Vagina (tissue), 2 donors: ENCODE measurements at regions not wholly inside any gene's neighbourhood (a gene's known extent, or its start where the extent isn't known, plus 50 kb on each side); places are given as distances from the start of the nearest gene placed in this dataset.

ENCODE experiments used
- DNase-seq, 2 donors: peaks; one replicate each; pipeline ENCODE4 v3.0.0-alpha.2; 2017; ENCODE audit errors: extremely low spot score in 2 of 2
- H3K27ac ChIP-seq: fragments of 200-600 bp; sonication (generic); one replicate; pipeline ENCODE4 v1.5.1; 2019
- H3K27me3 ChIP-seq: fragments of 200-600 bp; sonication (generic); one replicate; pipeline ENCODE4 v1.5.1; 2019
- H3K36me3 ChIP-seq, 2 donors: fragments of 200-600 bp; sonication (generic); one replicate each; pipeline ENCODE4 v1.5.1; 2017 to 2019
- H3K4me1 ChIP-seq: fragments of 200-600 bp; sonication (generic); one replicate; pipeline ENCODE4 v1.5.1; 2019
- H3K4me3 ChIP-seq, 2 donors: fragments of 200-600 bp; sonication (generic); 1 replicate in 1 of 2; 2 replicates in 1 of 2; pipeline ENCODE4 v1.5.1; 2016 to 2019
- H3K9me3 ChIP-seq: fragments of 200-600 bp; sonication (generic); one replicate; pipeline ENCODE4 v1.5.1; 2019
- POLR2A ChIP-seq, 2 donors: fragments of 450-650 bp; IDR thresholded peaks; one replicate each; pipeline ENCODE4 v1.6.1; 2017; ENCODE audit warnings: antibody characterized with exemption in 2 of 2, mild to moderate bottlenecking in 2 of 2, moderate library complexity in 2 of 2
- POLR2AphosphoS5 ChIP-seq, 2 donors: sonication (generic); formaldehyde crosslinking; IDR thresholded peaks; one replicate each; pipeline ENCODE4 v1.9.0; 2017; ENCODE audit warnings: antibody characterized with exemption in 2 of 2, mild to moderate bottlenecking in 2 of 2, low read depth in 1 of 2; ENCODE audit not compliant: insufficient read depth in 1 of 2
- intact Hi-C: fragments of 100-400 bp; cut with DNase I; formaldehyde crosslinking; loops from one replicate; pipeline ENCODE4 v1.15.1; 2023
- TF ChIP-seq, protein P1 (sequence below), 3 experiments: fragments of 450-650 bp in 2 of 3; fragments of 200-600 bp in 1 of 3; sonication (generic) in 1 of 3; IDR thresholded peaks; one replicate each; pipeline ENCODE4 v1.5.1; 2017 to 2019; ENCODE audit warnings: antibody characterized with exemption in 3 of 3, mild to moderate bottlenecking in 2 of 3, moderate library complexity in 2 of 3

DNA sequence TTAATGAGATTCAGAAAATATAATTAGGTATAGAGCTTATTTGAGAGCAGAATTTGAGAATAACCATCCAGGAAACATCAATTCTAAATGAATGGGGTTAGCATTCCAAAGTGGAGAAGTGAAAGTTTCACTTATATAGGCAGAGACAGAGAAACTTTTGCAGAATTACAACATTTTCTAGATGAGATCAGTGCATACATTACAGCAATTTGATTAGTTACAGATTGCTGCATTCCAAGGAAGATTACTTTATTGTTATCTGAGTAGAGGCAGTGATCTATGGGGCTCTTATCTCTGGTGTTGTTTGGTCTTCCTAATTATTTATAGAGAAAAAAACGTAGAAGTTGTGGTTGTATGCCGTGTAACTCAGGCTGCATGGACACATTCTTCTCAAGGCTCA is 373.8 kb upstream of the SYT4 start:
- Histone ChIP-seq H3K4me3 (no peak overlapping the region), H3K36me3 (no peaks in the 10 kb centered on the region), H3K4me1 (no peaks in the 10 kb centered on the region), H3K9me3 (no peaks in the 10 kb centered on the region), H3K27me3 (no peaks in the 10 kb centered on the region), H3K27ac (no peak overlapping the region)
- DNase-seq, result no peak
- TF ChIP-seq POLR2AphosphoS5 (IDR thresholded peaks at IDR 0.05; ENCODE audit: insufficient read depth in 1 of 2, low read depth in 1 of 2) (no peak), POLR2A (IDR thresholded peaks at IDR 0.05) (no peak)
- TF ChIP-seq, protein P1, sequence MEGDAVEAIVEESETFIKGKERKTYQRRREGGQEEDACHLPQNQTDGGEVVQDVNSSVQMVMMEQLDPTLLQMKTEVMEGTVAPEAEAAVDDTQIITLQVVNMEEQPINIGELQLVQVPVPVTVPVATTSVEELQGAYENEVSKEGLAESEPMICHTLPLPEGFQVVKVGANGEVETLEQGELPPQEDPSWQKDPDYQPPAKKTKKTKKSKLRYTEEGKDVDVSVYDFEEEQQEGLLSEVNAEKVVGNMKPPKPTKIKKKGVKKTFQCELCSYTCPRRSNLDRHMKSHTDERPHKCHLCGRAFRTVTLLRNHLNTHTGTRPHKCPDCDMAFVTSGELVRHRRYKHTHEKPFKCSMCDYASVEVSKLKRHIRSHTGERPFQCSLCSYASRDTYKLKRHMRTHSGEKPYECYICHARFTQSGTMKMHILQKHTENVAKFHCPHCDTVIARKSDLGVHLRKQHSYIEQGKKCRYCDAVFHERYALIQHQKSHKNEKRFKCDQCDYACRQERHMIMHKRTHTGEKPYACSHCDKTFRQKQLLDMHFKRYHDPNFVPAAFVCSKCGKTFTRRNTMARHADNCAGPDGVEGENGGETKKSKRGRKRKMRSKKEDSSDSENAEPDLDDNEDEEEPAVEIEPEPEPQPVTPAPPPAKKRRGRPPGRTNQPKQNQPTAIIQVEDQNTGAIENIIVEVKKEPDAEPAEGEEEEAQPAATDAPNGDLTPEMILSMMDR (IDR thresholded peaks at IDR 0.05), result no peak
- intact Hi-C loops, result no loop called here

- no peak for DNase-seq
- no peak for TF ChIP-seq POLR2A (IDR thresholded peaks at IDR 0.05)
- TF ChIP-seq, protein P1 (IDR thresholded peaks at IDR 0.05), result no peak
- TF ChIP-seq POLR2AphosphoS5 (IDR thresholded peaks at IDR 0.05; ENCODE audit: insufficient read depth in 1 of 2, low read depth in 1 of 2), result no peak
- Histone ChIP-seq H3K27ac (no peak overlapping the region), H3K9me3 (no peaks in the 10 kb centered on the region), H3K36me3 (no peaks in the 10 kb centered on the region), H3K4me3 (no peak overlapping the region), H3K4me1 (no peaks in the 10 kb centered on the region), H3K27me3 (no peaks in the 10 kb centered on the region)
- intact Hi-C loops, result no loop called here
These were observed 379.3 kb upstream of the SYT4 start for GRCh38 chr18:43656547-43656946.

DNA sequence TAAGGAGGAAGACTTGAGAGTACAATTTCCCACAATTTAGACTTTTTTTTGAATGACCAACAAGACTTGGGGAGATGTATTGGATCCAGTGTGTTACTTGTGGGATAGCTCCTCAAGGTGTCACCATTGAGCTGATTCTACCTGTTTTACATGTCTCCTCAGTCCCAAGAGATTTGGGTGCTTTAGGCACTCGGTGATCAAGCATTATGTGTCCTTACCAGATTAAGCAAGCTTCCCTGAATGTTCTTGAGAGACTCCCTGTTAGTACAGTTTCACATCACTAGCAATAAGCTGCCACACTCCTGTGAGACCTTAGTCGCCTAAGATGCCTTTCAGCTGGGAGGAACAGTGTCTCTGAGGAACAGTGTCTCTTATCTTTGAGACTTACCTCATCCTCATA is 384.3 kb upstream of the SYT4 start:
- no peak for TF ChIP-seq POLR2AphosphoS5 (IDR thresholded peaks at IDR 0.05; ENCODE audit: insufficient read depth in 1 of 2, low read depth in 1 of 2)
- TF ChIP-seq POLR2A (IDR thresholded peaks at IDR 0.05), result no peak
- TF ChIP-seq, protein P1 (IDR thresholded peaks at IDR 0.05), result no peak
- intact Hi-C loops, result no loop called here

GRCh38 chr18:43662657-43663056 is 385.4 kb upstream of the SYT4 start:
- Histone ChIP-seq H3K4me3 (no peak overlapping the region), H3K36me3 (no peaks in the 10 kb centered on the region), H3K27ac (no peak overlapping the region), H3K4me1 (no peaks in the 10 kb centered on the region), H3K27me3 (no peaks in the 10 kb centered on the region), H3K9me3 (no peaks in the 10 kb centered on the region)
- intact Hi-C loops, result no loop called here
- TF ChIP-seq, protein P1 (IDR thresholded peaks at IDR 0.05), result no peak
- TF ChIP-seq POLR2A (IDR thresholded peaks at IDR 0.05) (no peak), POLR2AphosphoS5 (IDR thresholded peaks at IDR 0.05; ENCODE audit: insufficient read depth in 1 of 2, low read depth in 1 of 2) (no peak)
- DNase-seq, result no peak

More for the DNA sequence above, 384.3 kb upstream of the SYT4 start:
- H3K27ac ChIP-seq, result no peak overlapping the region
- H3K4me3 ChIP-seq, result no peak overlapping the region
- H3K9me3 ChIP-seq, result no peaks in the 10 kb centered on the region
- no peak for DNase-seq
- H3K27me3 ChIP-seq, result no peaks in the 10 kb centered on the region
- no peaks in the 10 kb centered on the region for H3K36me3 ChIP-seq
- H3K4me1 ChIP-seq, result no peaks in the 10 kb centered on the region

DNA sequence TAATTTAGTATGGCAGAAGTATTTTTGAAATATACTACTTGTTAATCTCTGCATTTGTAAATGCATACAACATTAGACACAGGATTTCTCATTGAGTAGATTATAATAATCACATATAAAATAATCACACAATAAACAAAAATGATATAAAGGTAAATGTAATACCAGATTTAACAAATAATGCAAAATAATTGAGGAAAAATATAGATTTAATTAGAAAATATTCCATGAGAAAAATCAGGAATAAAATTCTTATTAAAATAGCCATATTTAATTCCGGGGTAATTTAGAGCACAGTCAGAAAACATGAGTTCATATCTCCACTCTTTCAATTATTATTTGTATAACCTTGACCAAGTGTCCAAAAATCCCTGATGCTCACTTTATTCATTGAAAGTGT is 385.9 kb upstream of the SYT4 start:
- H3K36me3 ChIP-seq, result no peaks in the 10 kb centered on the region
- no peak overlapping the region for H3K27ac ChIP-seq
- intact Hi-C loops, result no loop called here
- no peak overlapping the region for H3K4me3 ChIP-seq
- no peaks in the 10 kb centered on the region for H3K4me1 ChIP-seq
- no peaks in the 10 kb centered on the region for H3K9me3 ChIP-seq
- no peak for DNase-seq
- TF ChIP-seq POLR2AphosphoS5 (IDR thresholded peaks at IDR 0.05; ENCODE audit: insufficient read depth in 1 of 2, low read depth in 1 of 2) (no peak), POLR2A (IDR thresholded peaks at IDR 0.05) (no peak)
- TF ChIP-seq, protein P1 (IDR thresholded peaks at IDR 0.05), result no peak
- no peaks in the 10 kb centered on the region for H3K27me3 ChIP-seq
